B cell (primary cell): ENCODE measurements at regions not wholly inside any gene's neighbourhood (a gene's known extent, or its start where the extent isn't known, plus 50 kb on each side); places are given as distances from the start of the nearest gene placed in this dataset.

ENCODE experiments used
- ATAC-seq: fragments of 200-7000 bp; cut with Tn5 transposase; one replicate; pipeline ENCODE4 v1.10.0; 2021; ENCODE audit warnings: low read depth, mild to moderate bottlenecking, moderate number of reproducible peaks, moderate library complexity
- CTCF ChIA-PET: fragments of 350-600 bp; sonication (Branson Sonifier 250); formaldehyde crosslinking; loops from one replicate; lab custom pipeline; 2021; ENCODE audit warnings: antibody characterized with exemption, inconsistent platforms; lab: Charles Lee
- POLR2A ChIA-PET: fragments of 350-600 bp; sonication (Branson Sonifier 250); formaldehyde crosslinking; loops from one replicate; lab custom pipeline; 2021; ENCODE audit warnings: antibody characterized with exemption; lab: Charles Lee
- DNase-seq: peaks from one replicate; pipeline ENCODE4 v3.0.0; 2013
- H2AFZ ChIP-seq: 2 replicates; pipeline ENCODE4 v1.6.1; 2012; ENCODE audit warnings: mild to moderate bottlenecking, low read depth, low read length; ENCODE audit not compliant: insufficient read depth, poor library complexity, severe bottlenecking
- H3K27ac ChIP-seq, 2 donors: 1 replicate in 1 of 2; 2 replicates in 1 of 2; pipeline ENCODE4 v1.5.1; 2012 to 2013; ENCODE audit warnings: low read length in 2 of 2, mild to moderate bottlenecking in 2 of 2, moderate library complexity in 1 of 2
- H3K27me3 ChIP-seq, 4 experiments: fragments of 200-600 bp in 1 of 4; sonication (generic) in 1 of 4; replicated peaks in 1 of 4; 1 replicate in 2 of 4; 2 replicates in 2 of 4; pipeline versions ENCODE4 v1.6.1 to v1.7.0; 2013 to 2016; ENCODE audit warnings: low read length in 3 of 4, mild to moderate bottlenecking in 2 of 4, mixed read lengths in 1 of 4, moderate library complexity in 1 of 4; ENCODE audit not compliant: insufficient read depth in 4 of 4, control insufficient read depth in 3 of 4; ENCODE audit errors: control extremely low read depth in 1 of 4
- H3K36me3 ChIP-seq, 2 experiments: replicated peaks in 1 of 2; 1 replicate in 1 of 2; 2 replicates in 1 of 2; pipeline versions ENCODE4 v1.6.1 to v1.7.1; 2013; ENCODE audit warnings: low read length in 1 of 2; ENCODE audit not compliant: insufficient read depth in 2 of 2, control insufficient read depth in 1 of 2; ENCODE audit errors: control extremely low read depth in 1 of 2, extremely low read depth in 1 of 2
- H3K4me1 ChIP-seq, 2 donors: fragments of 200-600 bp in 1 of 2; sonication (generic) in 1 of 2; 1 replicate in 1 of 2; 2 replicates in 1 of 2; pipeline versions ENCODE4 v1.5.1 to v1.6.1; 2013 to 2017; ENCODE audit warnings: low read length in 2 of 2; ENCODE audit not compliant: control insufficient read depth in 2 of 2, insufficient read depth in 2 of 2
- H3K4me2 ChIP-seq: replicated peaks from 2 replicates; pipeline ENCODE3; 2012; ENCODE audit warnings: mild to moderate bottlenecking, low read depth, low read length; ENCODE audit not compliant: poor library complexity, severe bottlenecking
- H3K4me3 ChIP-seq, 5 experiments: fragments of 200-600 bp in 1 of 5; sonication (generic) in 1 of 5; 1 replicate in 3 of 5; 2 replicates in 2 of 5; pipeline versions ENCODE4 v1.5.1 to v1.7.0; 2011 to 2016; ENCODE audit warnings: low read length in 4 of 5, mild to moderate bottlenecking in 4 of 5, low read depth in 2 of 5, control low read depth in 1 of 5, moderate library complexity in 1 of 5; ENCODE audit not compliant: insufficient read depth in 1 of 5; ENCODE audit errors: control extremely low read depth in 1 of 5, extremely low read depth in 1 of 5
- H3K79me2 ChIP-seq: fragments of 200-600 bp; sonication (generic); one replicate; pipeline ENCODE4 v1.6.0; 2016; ENCODE audit warnings: low read length; ENCODE audit not compliant: control insufficient read depth, insufficient read depth
- H3K9ac ChIP-seq: fragments of 200-600 bp; sonication (generic); 2 replicates; pipeline ENCODE4 v1.6.1; 2017; ENCODE audit warnings: mild to moderate bottlenecking, low read length, moderate library complexity
- H3K9me3 ChIP-seq, 3 donors: one replicate each; pipeline versions ENCODE4 v1.6.1 to v1.7.1; 2013; ENCODE audit warnings: low read length in 2 of 3; ENCODE audit not compliant: control insufficient read depth in 2 of 3, insufficient read depth in 1 of 3; ENCODE audit errors: control extremely low read depth in 1 of 3
- H4K20me1 ChIP-seq: 2 replicates; pipeline ENCODE4 v1.6.0; 2012; ENCODE audit warnings: mild to moderate bottlenecking, low read length; ENCODE audit not compliant: insufficient read depth, control insufficient read depth, poor library complexity, severe bottlenecking
- H3K27ac Mint-ChIP-seq: one replicate; pipeline ENCODE4 v1.8.0; 2021; ENCODE audit warnings: mixed read lengths
- H3K27me3 Mint-ChIP-seq: one replicate; pipeline ENCODE4 v1.8.0; 2021; ENCODE audit warnings: mixed read lengths
- H3K4me1 Mint-ChIP-seq: one replicate; pipeline ENCODE4 v1.8.0; 2021; ENCODE audit warnings: mixed read lengths
- H3K4me3 Mint-ChIP-seq: one replicate; pipeline ENCODE4 v1.8.0; 2021; ENCODE audit warnings: mixed read lengths
- H3K9me3 Mint-ChIP-seq: one replicate; pipeline ENCODE4 v1.8.0; 2022; ENCODE audit warnings: mixed read lengths; ENCODE audit not compliant: insufficient read depth
- EZH2 ChIP-seq: IDR thresholded peaks from 2 replicates; pipeline ENCODE4 v1.6.1; 2012; ENCODE audit warnings: borderline replicate concordance, low read depth, mild to moderate bottlenecking, moderate library complexity, low read length; ENCODE audit not compliant: insufficient read depth, poor library complexity, severe bottlenecking
- WGBS: methylation state at CpG from one replicate; pipeline ENCODE4 v1.1.5; 2013; ENCODE audit warnings: missing lambda C conversion rate; ENCODE audit not compliant: insufficient coverage; 5-methylcytosine and 5-hydroxymethylcytosine counted together
- intact Hi-C: fragments of 100-400 bp; cut with micrococcal nuclease; formaldehyde crosslinking; loops from one replicate; pipeline ENCODE4 v1.10.0; 2022
- TF ChIP-seq, protein P1 (sequence below): fragments of 200-600 bp; IDR thresholded peaks from one replicate; pipeline ENCODE4 v1.8.0; 2022; ENCODE audit warnings: antibody characterized with exemption, mild to moderate bottlenecking

DNA sequence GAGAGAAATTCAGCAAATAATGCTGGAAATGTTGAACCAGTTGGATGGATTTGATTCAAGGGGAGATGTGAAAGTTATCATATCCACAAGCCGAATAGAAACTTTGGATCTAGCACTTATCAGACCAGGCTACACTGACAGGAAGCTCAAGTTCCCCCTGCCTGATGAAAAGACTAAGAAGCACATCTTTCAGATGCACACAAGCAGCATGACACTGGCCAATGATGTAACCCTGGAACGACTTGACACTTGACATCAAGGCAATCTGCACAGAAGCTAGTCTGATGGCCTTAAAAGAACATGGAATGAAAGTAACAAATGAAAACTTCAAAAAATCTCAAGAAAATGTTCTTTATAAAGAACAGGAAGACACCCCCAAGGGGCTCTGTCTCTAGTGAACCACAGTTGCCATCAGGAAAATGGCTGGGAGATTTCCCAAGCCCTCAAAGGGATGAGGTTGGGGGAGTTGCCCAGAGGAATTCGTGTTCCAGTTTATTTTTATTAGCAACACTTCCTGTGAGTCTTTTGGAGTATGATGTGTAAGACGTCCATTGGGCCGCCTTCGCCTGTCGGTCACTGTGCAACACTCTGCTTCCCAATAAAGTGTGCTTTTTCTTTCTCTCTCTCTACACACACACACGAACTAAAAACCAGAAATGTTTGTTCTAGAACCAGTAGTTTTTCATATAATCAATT, 200.0 kb downstream of the HIBADH start:
- DNase-seq (no peak), ATAC-seq (no peak)
- H3K4me2 ChIP-seq: no peak overlapping the region
- H3K4me1 Mint-ChIP-seq: no peaks in the 10 kb centered on the region
- no peaks in the 10 kb centered on the region for H3K79me2 ChIP-seq
- TF ChIP-seq, protein P1, sequence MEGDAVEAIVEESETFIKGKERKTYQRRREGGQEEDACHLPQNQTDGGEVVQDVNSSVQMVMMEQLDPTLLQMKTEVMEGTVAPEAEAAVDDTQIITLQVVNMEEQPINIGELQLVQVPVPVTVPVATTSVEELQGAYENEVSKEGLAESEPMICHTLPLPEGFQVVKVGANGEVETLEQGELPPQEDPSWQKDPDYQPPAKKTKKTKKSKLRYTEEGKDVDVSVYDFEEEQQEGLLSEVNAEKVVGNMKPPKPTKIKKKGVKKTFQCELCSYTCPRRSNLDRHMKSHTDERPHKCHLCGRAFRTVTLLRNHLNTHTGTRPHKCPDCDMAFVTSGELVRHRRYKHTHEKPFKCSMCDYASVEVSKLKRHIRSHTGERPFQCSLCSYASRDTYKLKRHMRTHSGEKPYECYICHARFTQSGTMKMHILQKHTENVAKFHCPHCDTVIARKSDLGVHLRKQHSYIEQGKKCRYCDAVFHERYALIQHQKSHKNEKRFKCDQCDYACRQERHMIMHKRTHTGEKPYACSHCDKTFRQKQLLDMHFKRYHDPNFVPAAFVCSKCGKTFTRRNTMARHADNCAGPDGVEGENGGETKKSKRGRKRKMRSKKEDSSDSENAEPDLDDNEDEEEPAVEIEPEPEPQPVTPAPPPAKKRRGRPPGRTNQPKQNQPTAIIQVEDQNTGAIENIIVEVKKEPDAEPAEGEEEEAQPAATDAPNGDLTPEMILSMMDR: no peak
- TF ChIP-seq EZH2: no peak
- intact Hi-C loops: no loop called here
- peaks cover 45% of the 10 kb centered on the region for H3K27me3 Mint-ChIP-seq
- CTCF ChIA-PET: no interaction called here
- H3K36me3 ChIP-seq: no peaks in the 10 kb centered on the region
- no peak overlapping the region for H2AFZ ChIP-seq
- H3K4me3 ChIP-seq: no peak overlapping the region
- no peak overlapping the region for H3K4me3 Mint-ChIP-seq
- H3K9ac ChIP-seq: no peak overlapping the region
- no peaks in the 10 kb centered on the region for H4K20me1 ChIP-seq
- no peaks in the 10 kb centered on the region for H3K4me1 ChIP-seq
- POLR2A ChIA-PET: no interaction called here
- H3K9me3 ChIP-seq: no peaks in the 10 kb centered on the region
- peaks cover 0 to 3% (median 1%) of the 10 kb centered on the region in 4 experiments for H3K27me3 ChIP-seq
- no peak overlapping the region for H3K27ac ChIP-seq
- no CpG with 5 or more reads among the region's 8 CpGs for WGBS
- H3K27ac Mint-ChIP-seq: no peak overlapping the region
- H3K9me3 Mint-ChIP-seq: no peaks in the 10 kb centered on the region

DNA sequence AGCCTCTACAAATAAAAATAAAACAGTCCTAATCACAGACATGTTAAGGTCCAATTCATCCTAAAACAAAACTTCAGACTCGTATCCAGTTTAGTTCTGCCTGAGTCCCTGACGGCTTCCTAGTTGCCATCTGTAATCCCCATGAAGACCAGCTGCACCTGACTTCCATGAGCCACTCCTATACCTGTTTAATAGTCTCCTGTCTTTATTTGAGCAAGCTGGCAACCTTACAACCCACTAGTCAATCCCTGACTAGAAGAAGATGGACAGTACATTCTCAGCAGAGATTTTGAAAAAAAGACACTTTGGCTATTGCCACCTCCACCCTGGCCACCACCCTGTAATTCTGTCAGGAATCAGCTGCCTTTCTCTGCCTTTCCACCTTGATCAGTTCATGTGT, 197.7 kb downstream of the HIBADH start:
- Histone ChIP-seq H3K79me2 (no peaks in the 10 kb centered on the region), H4K20me1 (no peaks in the 10 kb centered on the region), H3K36me3 (no peaks in the 10 kb centered on the region), H3K27me3 (peaks cover 0 to 3% (median 1%) of the 10 kb centered on the region in 4 experiments), H3K4me1 (no peaks in the 10 kb centered on the region), H3K27ac (no peak overlapping the region), H3K4me3 (no peak overlapping the region), H2AFZ (no peak overlapping the region), H3K9ac (no peak overlapping the region), H3K9me3 (no peaks in the 10 kb centered on the region), H3K4me2 (no peak overlapping the region)
- no peak for TF ChIP-seq EZH2
- TF ChIP-seq, protein P1: no peak
- Mint-ChIP-seq H3K9me3 (no peaks in the 10 kb centered on the region), H3K4me1 (no peaks in the 10 kb centered on the region), H3K4me3 (no peak overlapping the region), H3K27me3 (peaks cover 39% of the 10 kb centered on the region), H3K27ac (no peak overlapping the region)
- ATAC-seq: no peak
- DNase-seq: no peak
- intact Hi-C loops: no loop called here
- ChIA-PET POLR2A (no interaction called here), CTCF (no interaction called here)
- 76% methylated on average over 2 of the region's 2 CpGs for WGBS
